ENCODE measurements at regions not wholly inside any gene's neighbourhood (a gene's known extent, or its start where the extent isn't known, plus 50 kb on each side); places are given as distances from the start of the nearest gene placed in this dataset.

GRCh38 chr18:73986711-73987110 lies 160.9 kb downstream of the FBXO15 start:
- no peak overlapping the region for H3K4me3 Mint-ChIP-seq

GRCh38 chr18:73985855-73986625 lies 161.6 kb downstream of the FBXO15 start:
- no peak overlapping the region for H3K4me3 Mint-ChIP-seq

More at GRCh38 chr18:73986711-73987110, 160.9 kb downstream of the FBXO15 start:
- no peak for DNase-seq (ENCODE audit: low spot score in 2 of 2, unreplicated experiment in 2 of 2)
- Mint-ChIP-seq H3K36me3 (no peaks in the 10 kb centered on the region), H3K27me3 (ENCODE audit: low read depth) (peaks cover 6% of the 10 kb centered on the region), H3K27ac (no peak overlapping the region), H3K9me3 (peaks cover 9% of the 10 kb centered on the region), H3K4me1 (no peaks in the 10 kb centered on the region)
- no peak for TF ChIP-seq CTCF (IDR thresholded peaks at IDR 0.05; ENCODE audit: unreplicated experiment)

GRCh38 chr18:73983970-73984369 lies 163.7 kb downstream of the FBXO15 start:
- H3K36me3 Mint-ChIP-seq, result no peaks in the 10 kb centered on the region
- H3K4me1 Mint-ChIP-seq, result no peaks in the 10 kb centered on the region
- TF ChIP-seq CTCF (IDR thresholded peaks at IDR 0.05; ENCODE audit: unreplicated experiment), result no peak
- peaks cover 9% of the 10 kb centered on the region for H3K9me3 Mint-ChIP-seq
- H3K27ac Mint-ChIP-seq, result no peak overlapping the region
- peaks cover 13% of the 10 kb centered on the region for H3K27me3 Mint-ChIP-seq (ENCODE audit: low read depth)
- no peak for DNase-seq (ENCODE audit: low spot score in 2 of 2, unreplicated experiment in 2 of 2)
- no peak overlapping the region for H3K4me3 Mint-ChIP-seq

More at GRCh38 chr18:73985855-73986625, 161.6 kb downstream of the FBXO15 start:
- TF ChIP-seq CTCF (IDR thresholded peaks at IDR 0.05; ENCODE audit: unreplicated experiment), result no peak
- peaks cover 9% of the 10 kb centered on the region for H3K9me3 Mint-ChIP-seq
- DNase-seq (ENCODE audit: low spot score in 2 of 2, unreplicated experiment in 2 of 2), result no peak
- no peak overlapping the region for H3K27ac Mint-ChIP-seq
- H3K4me1 Mint-ChIP-seq, result no peaks in the 10 kb centered on the region
- peaks cover 9% of the 10 kb centered on the region for H3K27me3 Mint-ChIP-seq (ENCODE audit: low read depth)
- no peaks in the 10 kb centered on the region for H3K36me3 Mint-ChIP-seq

GRCh38 chr18:73983496-73983895 lies 164.1 kb downstream of the FBXO15 start:
- H3K4me3 Mint-ChIP-seq, result no peak overlapping the region
- TF ChIP-seq CTCF (IDR thresholded peaks at IDR 0.05; ENCODE audit: unreplicated experiment), result no peak
- H3K9me3 Mint-ChIP-seq, result peaks cover 9% of the 10 kb centered on the region
- no peak overlapping the region for H3K27ac Mint-ChIP-seq
- no peaks in the 10 kb centered on the region for H3K36me3 Mint-ChIP-seq
- peaks cover 16% of the 10 kb centered on the region for H3K27me3 Mint-ChIP-seq (ENCODE audit: low read depth)
- H3K4me1 Mint-ChIP-seq, result no peaks in the 10 kb centered on the region
- no peak for DNase-seq (ENCODE audit: low spot score in 2 of 2, unreplicated experiment in 2 of 2)

GRCh38 chr18:73981796-73982195 lies 165.8 kb downstream of the FBXO15 start:
- H3K9me3 Mint-ChIP-seq, result no peaks in the 10 kb centered on the region
- peaks cover 18% of the 10 kb centered on the region for H3K27me3 Mint-ChIP-seq (ENCODE audit: low read depth)
- no peaks in the 10 kb centered on the region for H3K36me3 Mint-ChIP-seq
- TF ChIP-seq CTCF (IDR thresholded peaks at IDR 0.05; ENCODE audit: unreplicated experiment), result no peak
- H3K4me1 Mint-ChIP-seq, result no peaks in the 10 kb centered on the region
- H3K27ac Mint-ChIP-seq, result no peak overlapping the region
- no peak overlapping the region for H3K4me3 Mint-ChIP-seq
- DNase-seq (ENCODE audit: low spot score in 2 of 2, unreplicated experiment in 2 of 2), result no peak
